B cell (primary cell): ENCODE measurements at regions not wholly inside any gene's neighbourhood (a gene's known extent, or its start where the extent isn't known, plus 50 kb on each side); places are given as distances from the start of the nearest gene placed in this dataset.

Experiments
- ATAC-seq: fragments of 200-7000 bp; cut with Tn5 transposase; one replicate; pipeline ENCODE4 v1.10.0; 2021; ENCODE audit warnings: low read depth, mild to moderate bottlenecking, moderate number of reproducible peaks, moderate library complexity
- CTCF ChIA-PET: fragments of 350-600 bp; sonication (Branson Sonifier 250); formaldehyde crosslinking; loops from one replicate; lab custom pipeline; 2021; ENCODE audit warnings: antibody characterized with exemption, inconsistent platforms; lab: Charles Lee
- POLR2A ChIA-PET: fragments of 350-600 bp; sonication (Branson Sonifier 250); formaldehyde crosslinking; loops from one replicate; lab custom pipeline; 2021; ENCODE audit warnings: antibody characterized with exemption; lab: Charles Lee
- DNase-seq: peaks from one replicate; pipeline ENCODE4 v3.0.0; 2013
- H2AFZ ChIP-seq: 2 replicates; pipeline ENCODE4 v1.6.1; 2012; ENCODE audit warnings: mild to moderate bottlenecking, low read depth, low read length; ENCODE audit not compliant: insufficient read depth, poor library complexity, severe bottlenecking
- H3K27ac ChIP-seq, 2 donors: 1 replicate in 1 of 2; 2 replicates in 1 of 2; pipeline ENCODE4 v1.5.1; 2012 to 2013; ENCODE audit warnings: low read length in 2 of 2, mild to moderate bottlenecking in 2 of 2, moderate library complexity in 1 of 2
- H3K27me3 ChIP-seq, 4 experiments: fragments of 200-600 bp in 1 of 4; sonication (generic) in 1 of 4; replicated peaks in 1 of 4; 1 replicate in 2 of 4; 2 replicates in 2 of 4; pipeline versions ENCODE4 v1.6.1 to v1.7.0; 2013 to 2016; ENCODE audit warnings: low read length in 3 of 4, mild to moderate bottlenecking in 2 of 4, mixed read lengths in 1 of 4, moderate library complexity in 1 of 4; ENCODE audit not compliant: insufficient read depth in 4 of 4, control insufficient read depth in 3 of 4; ENCODE audit errors: control extremely low read depth in 1 of 4
- H3K36me3 ChIP-seq, 2 experiments: replicated peaks in 1 of 2; 1 replicate in 1 of 2; 2 replicates in 1 of 2; pipeline versions ENCODE4 v1.6.1 to v1.7.1; 2013; ENCODE audit warnings: low read length in 1 of 2; ENCODE audit not compliant: insufficient read depth in 2 of 2, control insufficient read depth in 1 of 2; ENCODE audit errors: control extremely low read depth in 1 of 2, extremely low read depth in 1 of 2
- H3K4me1 ChIP-seq, 2 donors: fragments of 200-600 bp in 1 of 2; sonication (generic) in 1 of 2; 1 replicate in 1 of 2; 2 replicates in 1 of 2; pipeline versions ENCODE4 v1.5.1 to v1.6.1; 2013 to 2017; ENCODE audit warnings: low read length in 2 of 2; ENCODE audit not compliant: control insufficient read depth in 2 of 2, insufficient read depth in 2 of 2
- H3K4me2 ChIP-seq: replicated peaks from 2 replicates; pipeline ENCODE3; 2012; ENCODE audit warnings: mild to moderate bottlenecking, low read depth, low read length; ENCODE audit not compliant: poor library complexity, severe bottlenecking
- H3K4me3 ChIP-seq, 5 experiments: fragments of 200-600 bp in 1 of 5; sonication (generic) in 1 of 5; 1 replicate in 3 of 5; 2 replicates in 2 of 5; pipeline versions ENCODE4 v1.5.1 to v1.7.0; 2011 to 2016; ENCODE audit warnings: low read length in 4 of 5, mild to moderate bottlenecking in 4 of 5, low read depth in 2 of 5, control low read depth in 1 of 5, moderate library complexity in 1 of 5; ENCODE audit not compliant: insufficient read depth in 1 of 5; ENCODE audit errors: control extremely low read depth in 1 of 5, extremely low read depth in 1 of 5
- H3K79me2 ChIP-seq: fragments of 200-600 bp; sonication (generic); one replicate; pipeline ENCODE4 v1.6.0; 2016; ENCODE audit warnings: low read length; ENCODE audit not compliant: control insufficient read depth, insufficient read depth
- H3K9ac ChIP-seq: fragments of 200-600 bp; sonication (generic); 2 replicates; pipeline ENCODE4 v1.6.1; 2017; ENCODE audit warnings: mild to moderate bottlenecking, low read length, moderate library complexity
- H3K9me3 ChIP-seq, 3 donors: one replicate each; pipeline versions ENCODE4 v1.6.1 to v1.7.1; 2013; ENCODE audit warnings: low read length in 2 of 3; ENCODE audit not compliant: control insufficient read depth in 2 of 3, insufficient read depth in 1 of 3; ENCODE audit errors: control extremely low read depth in 1 of 3
- H4K20me1 ChIP-seq: 2 replicates; pipeline ENCODE4 v1.6.0; 2012; ENCODE audit warnings: mild to moderate bottlenecking, low read length; ENCODE audit not compliant: insufficient read depth, control insufficient read depth, poor library complexity, severe bottlenecking
- H3K27ac Mint-ChIP-seq: one replicate; pipeline ENCODE4 v1.8.0; 2021; ENCODE audit warnings: mixed read lengths
- H3K27me3 Mint-ChIP-seq: one replicate; pipeline ENCODE4 v1.8.0; 2021; ENCODE audit warnings: mixed read lengths
- H3K4me1 Mint-ChIP-seq: one replicate; pipeline ENCODE4 v1.8.0; 2021; ENCODE audit warnings: mixed read lengths
- H3K4me3 Mint-ChIP-seq: one replicate; pipeline ENCODE4 v1.8.0; 2021; ENCODE audit warnings: mixed read lengths
- H3K9me3 Mint-ChIP-seq: one replicate; pipeline ENCODE4 v1.8.0; 2022; ENCODE audit warnings: mixed read lengths; ENCODE audit not compliant: insufficient read depth
- EZH2 ChIP-seq: IDR thresholded peaks from 2 replicates; pipeline ENCODE4 v1.6.1; 2012; ENCODE audit warnings: borderline replicate concordance, low read depth, mild to moderate bottlenecking, moderate library complexity, low read length; ENCODE audit not compliant: insufficient read depth, poor library complexity, severe bottlenecking
- WGBS: methylation state at CpG from one replicate; pipeline ENCODE4 v1.1.5; 2013; ENCODE audit warnings: missing lambda C conversion rate; ENCODE audit not compliant: insufficient coverage; 5-methylcytosine and 5-hydroxymethylcytosine counted together
- intact Hi-C: fragments of 100-400 bp; cut with micrococcal nuclease; formaldehyde crosslinking; loops from one replicate; pipeline ENCODE4 v1.10.0; 2022
- TF ChIP-seq, protein P1 (sequence below): fragments of 200-600 bp; IDR thresholded peaks from one replicate; pipeline ENCODE4 v1.8.0; 2022; ENCODE audit warnings: antibody characterized with exemption, mild to moderate bottlenecking

DNA sequence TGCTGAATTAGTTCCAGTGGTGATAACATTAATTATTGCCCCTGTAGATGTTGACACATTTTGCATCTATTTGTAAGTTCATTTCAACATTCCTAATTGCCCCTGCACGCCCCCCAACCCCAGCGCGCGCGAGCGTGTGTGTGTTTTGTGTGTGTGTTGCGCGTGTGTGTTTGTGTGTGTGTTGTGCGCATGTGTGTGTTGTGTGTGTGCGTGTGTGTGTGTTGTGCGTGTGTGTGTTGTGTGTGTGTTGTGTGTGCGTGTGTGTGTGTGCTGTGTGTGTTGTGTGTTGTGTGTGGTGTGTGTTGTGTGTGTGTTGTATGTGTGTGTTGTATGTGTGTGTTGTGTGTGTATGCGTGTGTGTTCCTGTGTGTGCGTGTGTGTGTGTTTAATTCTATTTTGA, 245.7 kb upstream of the GMDS start:
- Mint-ChIP-seq H3K4me1 (no peaks in the 10 kb centered on the region), H3K27ac (no peak overlapping the region), H3K27me3 (peaks cover 27% of the 10 kb centered on the region), H3K4me3 (no peak overlapping the region), H3K9me3 (no peaks in the 10 kb centered on the region)
- Histone ChIP-seq H3K79me2 (no peaks in the 10 kb centered on the region), H3K36me3 (no peaks in the 10 kb centered on the region), H4K20me1 (no peaks in the 10 kb centered on the region), H3K4me2 (no peak overlapping the region), H3K27me3 (peaks cover 0 to 2% (median 0%) of the 10 kb centered on the region in 4 experiments), H3K9ac (no peak overlapping the region), H3K27ac (no peak overlapping the region), H2AFZ (no peak overlapping the region), H3K9me3 (no peaks in the 10 kb centered on the region), H3K4me1 (no peaks in the 10 kb centered on the region), H3K4me3 (no peak overlapping the region)
- DNase-seq (no peak), ATAC-seq (no peak)
- no peak for TF ChIP-seq EZH2
- TF ChIP-seq, protein P1, sequence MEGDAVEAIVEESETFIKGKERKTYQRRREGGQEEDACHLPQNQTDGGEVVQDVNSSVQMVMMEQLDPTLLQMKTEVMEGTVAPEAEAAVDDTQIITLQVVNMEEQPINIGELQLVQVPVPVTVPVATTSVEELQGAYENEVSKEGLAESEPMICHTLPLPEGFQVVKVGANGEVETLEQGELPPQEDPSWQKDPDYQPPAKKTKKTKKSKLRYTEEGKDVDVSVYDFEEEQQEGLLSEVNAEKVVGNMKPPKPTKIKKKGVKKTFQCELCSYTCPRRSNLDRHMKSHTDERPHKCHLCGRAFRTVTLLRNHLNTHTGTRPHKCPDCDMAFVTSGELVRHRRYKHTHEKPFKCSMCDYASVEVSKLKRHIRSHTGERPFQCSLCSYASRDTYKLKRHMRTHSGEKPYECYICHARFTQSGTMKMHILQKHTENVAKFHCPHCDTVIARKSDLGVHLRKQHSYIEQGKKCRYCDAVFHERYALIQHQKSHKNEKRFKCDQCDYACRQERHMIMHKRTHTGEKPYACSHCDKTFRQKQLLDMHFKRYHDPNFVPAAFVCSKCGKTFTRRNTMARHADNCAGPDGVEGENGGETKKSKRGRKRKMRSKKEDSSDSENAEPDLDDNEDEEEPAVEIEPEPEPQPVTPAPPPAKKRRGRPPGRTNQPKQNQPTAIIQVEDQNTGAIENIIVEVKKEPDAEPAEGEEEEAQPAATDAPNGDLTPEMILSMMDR: no peak
- WGBS: 100% methylated on average over 6 of the region's 14 CpGs
- intact Hi-C loops: no loop called here
- ChIA-PET CTCF (no interaction called here), POLR2A (no interaction called here)

DNA sequence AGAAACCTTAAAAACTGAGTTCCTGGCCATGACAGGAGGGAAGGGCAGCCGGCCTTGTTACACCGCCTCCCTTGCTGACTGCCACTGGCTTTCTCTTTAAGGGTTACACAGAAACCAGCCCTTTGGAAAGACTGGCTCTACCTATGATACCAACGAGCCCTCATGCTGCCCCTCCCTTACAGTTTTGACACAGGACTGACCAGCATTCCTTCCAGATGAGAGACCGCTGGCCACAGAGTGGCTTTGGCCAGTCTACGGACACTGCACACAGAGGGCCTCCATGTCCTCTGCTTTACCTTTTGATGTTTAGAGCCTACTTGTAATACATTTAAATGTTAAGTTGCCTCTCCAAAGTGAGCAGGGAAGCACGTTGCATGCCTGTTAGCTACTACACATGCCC, 243.2 kb upstream of the GMDS start:
- no peak for ATAC-seq
- POLR2A ChIA-PET: no interaction called here

More for the DNA sequence above, 243.2 kb upstream of the GMDS start:
- no peaks in the 10 kb centered on the region for H3K36me3 ChIP-seq
- no peaks in the 10 kb centered on the region for H3K9me3 Mint-ChIP-seq
- H2AFZ ChIP-seq: no peak overlapping the region
- H3K4me1 ChIP-seq: no peaks in the 10 kb centered on the region
- CTCF ChIA-PET: no interaction called here
- H3K27me3 Mint-ChIP-seq: peaks cover 18% of the 10 kb centered on the region
- no peaks in the 10 kb centered on the region for H3K4me1 Mint-ChIP-seq
- H3K27ac ChIP-seq: no peak overlapping the region
- no peak overlapping the region for H3K4me3 ChIP-seq
- H4K20me1 ChIP-seq: no peaks in the 10 kb centered on the region
- TF ChIP-seq, protein P1: no peak
- TF ChIP-seq EZH2: no peak
- H3K27ac Mint-ChIP-seq: no peak overlapping the region
- no peak for DNase-seq
- peaks cover 0 to 4% (median 0%) of the 10 kb centered on the region in 3 donors for H3K9me3 ChIP-seq
- no peak overlapping the region for H3K4me3 Mint-ChIP-seq
- H3K79me2 ChIP-seq: no peaks in the 10 kb centered on the region
- intact Hi-C loops: no loop called here
- no peaks in the 10 kb centered on the region for H3K27me3 ChIP-seq
- WGBS: 86% methylated on average over 3 of the region's 6 CpGs
- H3K4me2 ChIP-seq: no peak overlapping the region
- H3K9ac ChIP-seq: no peak overlapping the region
